IMR-90 (cell line): ENCODE measurements at regions not wholly inside any gene's neighbourhood (a gene's known extent, or its start where the extent isn't known, plus 50 kb on each side); places are given as distances from the start of the nearest gene placed in this dataset.

Experiments
- ATAC-seq: fragments of 200-7000 bp; cut with Tn5 transposase; 2 replicates; pipeline ENCODE4 v1.9.1; 2020; ENCODE audit warnings: low read depth, mild to moderate bottlenecking, moderate library complexity
- BruUV-seq: library from RNA; stranded (reverse); fragments of 400-500 nt; replicated peaks from 2 replicates; lab custom pipeline; 2021; lab: Mats Ljungman, UMichigan
- CTCF ChIA-PET: fragments of 300-600 bp; formaldehyde crosslinking; extraction: SDS; loops from one replicate; lab custom pipeline; 2021; ENCODE audit warnings: antibody characterized with exemption; lab: Yijun Ruan, JAX
- POLR2A ChIA-PET: fragments of 300-600 bp; sonication (Branson Sonifier 250); formaldehyde crosslinking; loops from one replicate; lab custom pipeline; 2022; ENCODE audit warnings: antibody characterized with exemption; ENCODE audit not compliant: unreplicated experiment; lab: Charles Lee
- DNase-seq: peaks from one replicate; pipeline ENCODE4 v3.0.0; 2013
- H2AFZ ChIP-seq: replicated peaks from 2 replicates; pipeline ENCODE3; 2013; ENCODE audit warnings: low read length, mild to moderate bottlenecking; ENCODE audit not compliant: poor library complexity
- H2AK5ac ChIP-seq: 2 replicates; pipeline ENCODE4 v1.6.1; 2013; ENCODE audit warnings: low read depth, low read length, inconsistent platforms
- H2AK9ac ChIP-seq: replicated peaks from 2 replicates; pipeline ENCODE3; 2013; ENCODE audit warnings: mild to moderate bottlenecking, low read depth, low read length, moderate library complexity; ENCODE audit not compliant: poor library complexity
- H2BK120ac ChIP-seq: 2 replicates; pipeline ENCODE4 v1.6.1; 2013; ENCODE audit warnings: low read depth, low read length, inconsistent platforms
- H2BK15ac ChIP-seq: 3 replicates; pipeline ENCODE4 v1.6.1; 2013; ENCODE audit warnings: low read depth, low read length, inconsistent platforms
- H2BK20ac ChIP-seq: 2 replicates; pipeline ENCODE4 v1.6.1; 2013; ENCODE audit warnings: low read depth, mild to moderate bottlenecking, inconsistent platforms, low read length, moderate library complexity
- H2BK5ac ChIP-seq: 2 replicates; pipeline ENCODE4 v1.6.1; 2013; ENCODE audit warnings: mild to moderate bottlenecking, low read depth, low read length, inconsistent platforms; ENCODE audit not compliant: poor library complexity, severe bottlenecking
- H3K14ac ChIP-seq: replicated peaks from 2 replicates; pipeline ENCODE4 v1.6.1; 2013; ENCODE audit warnings: low read depth, low read length, inconsistent platforms
- H3K18ac ChIP-seq: 2 replicates; pipeline ENCODE4 v1.6.1; 2013; ENCODE audit warnings: low read depth, low read length, control low read depth
- H3K23ac ChIP-seq: 2 replicates; pipeline ENCODE4 v1.6.1; 2013; ENCODE audit warnings: low read depth, low read length, inconsistent platforms
- H3K27ac ChIP-seq: 2 replicates; pipeline ENCODE4 v1.5.1; 2013; ENCODE audit warnings: mild to moderate bottlenecking, control low read depth, low read length; ENCODE audit not compliant: insufficient read depth
- H3K27me3 ChIP-seq: 2 replicates; pipeline ENCODE4 v1.6.1; 2013; ENCODE audit warnings: low read length; ENCODE audit not compliant: control insufficient read depth, insufficient read depth
- H3K36me3 ChIP-seq: 2 replicates; pipeline ENCODE4 v1.6.1; 2013; ENCODE audit warnings: low read length, mixed read lengths; ENCODE audit not compliant: control insufficient read depth, insufficient read depth
- H3K4ac ChIP-seq: 2 replicates; pipeline ENCODE4 v1.6.1; 2013; ENCODE audit warnings: low read depth, low read length, inconsistent platforms
- H3K4me1 ChIP-seq: 2 replicates; pipeline ENCODE4 v1.6.1; 2013; ENCODE audit warnings: low read length, mixed read lengths; ENCODE audit not compliant: control insufficient read depth, insufficient read depth
- H3K4me2 ChIP-seq: 2 replicates; pipeline ENCODE4 v1.6.1; 2013; ENCODE audit warnings: low read depth, mild to moderate bottlenecking, control low read depth, low read length, moderate library complexity
- H3K4me3 ChIP-seq: 2 replicates; pipeline ENCODE4 v1.5.1; 2013; ENCODE audit warnings: low read depth, mild to moderate bottlenecking, control low read depth, low read length, moderate library complexity; ENCODE audit not compliant: insufficient read depth
- H3K56ac ChIP-seq: 2 replicates; pipeline ENCODE4 v1.6.1; 2013; ENCODE audit warnings: low read length, inconsistent platforms; ENCODE audit not compliant: insufficient read depth; ENCODE audit errors: extremely low read depth
- H3K79me1 ChIP-seq, 2 experiments: 2 replicates each; pipeline ENCODE4 v1.6.1; 2013; ENCODE audit warnings: low read length in 2 of 2, inconsistent platforms in 1 of 2, low read depth in 1 of 2
- H3K9ac ChIP-seq: 2 replicates; pipeline ENCODE4 v1.6.1; 2013; ENCODE audit warnings: low read depth, low read length, control low read depth
- H3K9me1 ChIP-seq: 2 replicates; pipeline ENCODE4 v1.6.1; 2013; ENCODE audit warnings: low read length, inconsistent platforms; ENCODE audit not compliant: insufficient read depth
- H3K9me3 ChIP-seq: 2 replicates; pipeline ENCODE4 v1.6.1; 2013; ENCODE audit warnings: low read length; ENCODE audit not compliant: control insufficient read depth, insufficient read depth
- H4K20me1 ChIP-seq: 2 replicates; pipeline ENCODE4 v1.6.1; 2013; ENCODE audit warnings: low read length, inconsistent platforms; ENCODE audit not compliant: insufficient read depth
- H4K5ac ChIP-seq: 2 replicates; pipeline ENCODE4 v1.6.1; 2013; ENCODE audit warnings: mild to moderate bottlenecking, low read depth, low read length, control low read depth
- H4K8ac ChIP-seq, 2 experiments: 2 replicates each; pipeline ENCODE4 v1.6.1; 2013; ENCODE audit warnings: low read depth in 2 of 2, low read length in 2 of 2, control low read depth in 1 of 2, inconsistent platforms in 1 of 2
- H4K91ac ChIP-seq: 2 replicates; pipeline ENCODE4 v1.6.1; 2013; ENCODE audit warnings: low read depth, low read length, inconsistent platforms; ENCODE audit not compliant: insufficient read depth
- BHLHE40 ChIP-seq: fragments of 150-350 bp; IDR thresholded peaks from 2 replicates; pipeline ENCODE4 v1.6.1; 2016; ENCODE audit warnings: mild to moderate bottlenecking, low read depth, low read length
- MAFK ChIP-seq: IDR thresholded peaks from 2 replicates; pipeline ENCODE4 v1.6.1; 2012; ENCODE audit warnings: low read depth, low read length, improper control_type of control experiment
- MAZ ChIP-seq: IDR thresholded peaks from 2 replicates; pipeline ENCODE4 v1.6.1; 2012; ENCODE audit warnings: low read depth, mild to moderate bottlenecking, low read length, improper control_type of control experiment, moderate library complexity, borderline replicate concordance
- NFE2L2 ChIP-seq: fragments of 150-350 bp; IDR thresholded peaks from 2 replicates; pipeline ENCODE4 v1.6.1; 2016; ENCODE audit warnings: low read depth, mild to moderate bottlenecking, low read length
- POLR2A ChIP-seq: IDR thresholded peaks from 2 replicates; pipeline ENCODE4 v1.6.1; 2012; ENCODE audit warnings: mild to moderate bottlenecking, low read depth, low read length
- RAD21 ChIP-seq: IDR thresholded peaks from 2 replicates; pipeline ENCODE4 v1.6.1; 2012; ENCODE audit warnings: low read length, improper control_type of control experiment
- RCOR1 ChIP-seq: IDR thresholded peaks from 2 replicates; pipeline ENCODE4 v1.6.1; 2012; ENCODE audit warnings: mild to moderate bottlenecking, low read length, improper control_type of control experiment; ENCODE audit not compliant: insufficient replicate concordance
- RFX5 ChIP-seq: IDR thresholded peaks from 2 replicates; pipeline ENCODE4 v1.8.0; 2012; ENCODE audit warnings: low read depth, mild to moderate bottlenecking, low read length, moderate library complexity
- SMC3 ChIP-seq: fragments of 150-350 bp; IDR thresholded peaks from 2 replicates; pipeline ENCODE4 v1.6.1; 2016; ENCODE audit warnings: low read depth, mild to moderate bottlenecking, antibody characterized with exemption, low read length, moderate library complexity
- WGBS, 2 experiments: methylation state at CpG; one replicate each; pipeline versions ENCODE4 v1.1.5 to v1.1.7; 2013; ENCODE audit warnings: missing lambda C conversion rate in 2 of 2; ENCODE audit not compliant: insufficient read length in 1 of 2; ENCODE audit errors: extremely low coverage in 2 of 2; 5-methylcytosine and 5-hydroxymethylcytosine counted together
- dilution Hi-C: fragments of 300-500 bp; cut with HindIII; formaldehyde crosslinking; loops from one replicate; pipeline ENCODE4 v1.14.3; 2018; ENCODE audit warnings: low sequenced_read_pairs; ENCODE audit not compliant: unreplicated experiment
- in situ Hi-C: fragments of 300-500 bp; cut with MboI; formaldehyde crosslinking; loops from 3 replicates; pipeline ENCODE4 v1.14.3; 2019; ENCODE audit warnings: low sequenced_read_pairs, inconsistent platforms, mixed read lengths
- intact Hi-C: fragments of 100-400 bp; cut with micrococcal nuclease; formaldehyde crosslinking; loops from 2 replicates; pipeline ENCODE4 v1.10.0; 2022
- TF ChIP-seq, protein P1 (sequence below): conservative IDR thresholded peaks from 2 replicates; pipeline ENCODE4 v1.5.1; 2012; ENCODE audit warnings: mild to moderate bottlenecking, low read depth, low read length, improper control_type of control experiment
- TF ChIP-seq, protein P2 (sequence below): fragments of 150-350 bp; IDR thresholded peaks from 2 replicates; pipeline ENCODE4 v1.6.1; 2017; ENCODE audit warnings: mild to moderate bottlenecking, antibody characterized with exemption, low read length, low read depth

DNA sequence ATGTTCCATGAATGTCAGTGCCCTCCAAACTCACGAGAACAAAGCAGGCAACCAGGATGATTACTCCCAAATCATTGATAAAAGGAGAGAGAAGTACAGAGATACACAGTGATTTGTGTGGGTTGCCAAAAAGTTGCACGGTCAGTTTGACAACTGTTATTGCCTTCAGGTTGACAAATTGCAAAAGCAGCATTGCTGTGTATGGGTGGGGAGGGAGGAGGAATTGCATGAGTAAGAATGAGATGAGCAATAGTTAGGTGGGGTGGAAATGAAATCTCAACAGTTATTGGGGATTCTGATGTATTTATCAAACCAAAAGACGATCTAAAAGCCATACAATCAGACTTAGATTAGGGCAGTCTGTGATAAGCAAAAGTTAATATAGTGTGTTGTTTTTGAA is 93.7 kb downstream of the NTMT2 start:
- no peak overlapping the region for H2AK9ac ChIP-seq
- DNase-seq, result peak; percentile 22
- dilution Hi-C loops, result no loop called here
- no peak overlapping the region for H3K18ac ChIP-seq
- no peak overlapping the region for H3K9ac ChIP-seq
- no peak overlapping the region for H2BK20ac ChIP-seq
- H3K9me3 ChIP-seq, result no peaks in the 10 kb centered on the region
- intact Hi-C loops, result no loop called here
- CTCF ChIA-PET, result no interaction called here
- H2BK120ac ChIP-seq, result no peak overlapping the region
- H2BK5ac ChIP-seq, result no peak overlapping the region
- H3K14ac ChIP-seq, result no peak overlapping the region
- ATAC-seq, result no peak
- no peak overlapping the region for H2AK5ac ChIP-seq
- H4K91ac ChIP-seq, result no peak overlapping the region
- no peaks in the 10 kb centered on the region for H3K79me1 ChIP-seq
- no peak overlapping the region for H3K23ac ChIP-seq
- no peak for TF ChIP-seq NFE2L2
- TF ChIP-seq BHLHE40, result no peak
- no peak for TF ChIP-seq SMC3
- no peak for TF ChIP-seq MAZ
- TF ChIP-seq, protein P1, sequence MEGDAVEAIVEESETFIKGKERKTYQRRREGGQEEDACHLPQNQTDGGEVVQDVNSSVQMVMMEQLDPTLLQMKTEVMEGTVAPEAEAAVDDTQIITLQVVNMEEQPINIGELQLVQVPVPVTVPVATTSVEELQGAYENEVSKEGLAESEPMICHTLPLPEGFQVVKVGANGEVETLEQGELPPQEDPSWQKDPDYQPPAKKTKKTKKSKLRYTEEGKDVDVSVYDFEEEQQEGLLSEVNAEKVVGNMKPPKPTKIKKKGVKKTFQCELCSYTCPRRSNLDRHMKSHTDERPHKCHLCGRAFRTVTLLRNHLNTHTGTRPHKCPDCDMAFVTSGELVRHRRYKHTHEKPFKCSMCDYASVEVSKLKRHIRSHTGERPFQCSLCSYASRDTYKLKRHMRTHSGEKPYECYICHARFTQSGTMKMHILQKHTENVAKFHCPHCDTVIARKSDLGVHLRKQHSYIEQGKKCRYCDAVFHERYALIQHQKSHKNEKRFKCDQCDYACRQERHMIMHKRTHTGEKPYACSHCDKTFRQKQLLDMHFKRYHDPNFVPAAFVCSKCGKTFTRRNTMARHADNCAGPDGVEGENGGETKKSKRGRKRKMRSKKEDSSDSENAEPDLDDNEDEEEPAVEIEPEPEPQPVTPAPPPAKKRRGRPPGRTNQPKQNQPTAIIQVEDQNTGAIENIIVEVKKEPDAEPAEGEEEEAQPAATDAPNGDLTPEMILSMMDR, result no peak
- TF ChIP-seq POLR2A, result no peak
- TF ChIP-seq RCOR1, result no peak
- no peak for TF ChIP-seq RAD21
- TF ChIP-seq RFX5, result no peak
- TF ChIP-seq, protein P2, sequence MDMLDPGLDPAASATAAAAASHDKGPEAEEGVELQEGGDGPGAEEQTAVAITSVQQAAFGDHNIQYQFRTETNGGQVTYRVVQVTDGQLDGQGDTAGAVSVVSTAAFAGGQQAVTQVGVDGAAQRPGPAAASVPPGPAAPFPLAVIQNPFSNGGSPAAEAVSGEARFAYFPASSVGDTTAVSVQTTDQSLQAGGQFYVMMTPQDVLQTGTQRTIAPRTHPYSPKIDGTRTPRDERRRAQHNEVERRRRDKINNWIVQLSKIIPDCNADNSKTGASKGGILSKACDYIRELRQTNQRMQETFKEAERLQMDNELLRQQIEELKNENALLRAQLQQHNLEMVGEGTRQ, result no peak
- no peak for TF ChIP-seq MAFK
- H3K36me3 ChIP-seq, result no peaks in the 10 kb centered on the region
- H3K4ac ChIP-seq, result no peak overlapping the region
- no peaks in the 10 kb centered on the region for H4K20me1 ChIP-seq
- no peaks in the 10 kb centered on the region for H3K9me1 ChIP-seq
- no peaks in the 10 kb centered on the region for H3K4me1 ChIP-seq
- H3K27me3 ChIP-seq, result no peaks in the 10 kb centered on the region
- in situ Hi-C loops, result no loop called here
- 0% methylated on average over 1 of the region's 3 CpGs; no CpG with 5 or more reads in 1 of the 2 experiments for WGBS, 2 experiments
- H3K4me2 ChIP-seq, result no peak overlapping the region
- H3K56ac ChIP-seq, result no peak overlapping the region
- no peak overlapping the region for H2AFZ ChIP-seq
- POLR2A ChIA-PET, result no interaction called here
- H4K5ac ChIP-seq, result no peak overlapping the region
- H2BK15ac ChIP-seq, result no peak overlapping the region
- H3K27ac ChIP-seq, result no peak overlapping the region
- H3K4me3 ChIP-seq, result no peak overlapping the region
- BruUV-seq, result no TSS peak
- no peak overlapping the region for H4K8ac ChIP-seq
